LNCaP clone FGC (cell line): ENCODE measurements at regions not wholly inside any gene's neighbourhood (a gene's known extent, or its start where the extent isn't known, plus 50 kb on each side); places are given as distances from the start of the nearest gene placed in this dataset.

Experiments
- DNase-seq: peaks from one replicate; pipeline ENCODE4 v3.0.0-alpha.2; 2011; ENCODE audit warnings: low read depth
- H3K4me3 ChIP-seq: 2 replicates; pipeline ENCODE4 v1.5.1; 2011; ENCODE audit warnings: mild to moderate bottlenecking, low read depth, low read length, control low read depth
- CTCF ChIP-seq: IDR thresholded peaks from 2 replicates; pipeline ENCODE4 v1.5.1; 2012; ENCODE audit warnings: mild to moderate bottlenecking; ENCODE audit not compliant: control insufficient read depth, insufficient read depth; ENCODE audit errors: extremely low read depth

- no peak overlapping the region for H3K4me3 ChIP-seq
- no peak for DNase-seq
- no peak for TF ChIP-seq CTCF
Measured at GRCh38 chr11:70735976-70736375, 337.6 kb downstream of the CTTN start.

- DNase-seq, result no peak
- H3K4me3 ChIP-seq, result no peak overlapping the region
- no peak for TF ChIP-seq CTCF
Measured at GRCh38 chr11:70736461-70736860, 338.1 kb downstream of the CTTN start.

GRCh38 chr11:70736937-70737640, 338.8 kb downstream of the CTTN start:
- H3K4me3 ChIP-seq, result no peak overlapping the region
- no peak for DNase-seq
- TF ChIP-seq CTCF, result no peak

GRCh38 chr11:70737816-70738630, 339.7 kb downstream of the CTTN start:
- no peak for DNase-seq
- no peak for TF ChIP-seq CTCF
- H3K4me3 ChIP-seq, result no peak overlapping the region

- H3K4me3 ChIP-seq, result no peak overlapping the region
- no peak for TF ChIP-seq CTCF
- no peak for DNase-seq
Measured at GRCh38 chr11:70738661-70739060, 340.3 kb downstream of the CTTN start.

GRCh38 chr11:70739091-70739490, 340.8 kb downstream of the CTTN start:
- no peak overlapping the region for H3K4me3 ChIP-seq
- DNase-seq, result no peak
- no peak for TF ChIP-seq CTCF
